Thoracic aorta (tissue), 2 donors: ENCODE measurements at regions not wholly inside any gene's neighbourhood (a gene's known extent, or its start where the extent isn't known, plus 50 kb on each side); places are given as distances from the start of the nearest gene placed in this dataset.
"Not testable (repeated sequence)": the region's sequence is repeated elsewhere in the genome, so short reads cannot be mapped to it uniquely, and the experiment has no call there.

Experiments used
- ATAC-seq: fragments of 150-250 bp; one replicate; pipeline ENCODE4 v1.8.0; 2017; ENCODE audit warnings: low read depth; ENCODE audit not compliant: insufficient number of reproducible peaks, low FRiP score
- DNase-seq: peaks from one replicate; pipeline ENCODE4 v3.0.0-alpha.2; 2020; ENCODE audit warnings: low spot score
- H3K27ac ChIP-seq, 2 donors: fragments of 200-600 bp; sonication (generic); 1 replicate in 1 of 2; 2 replicates in 1 of 2; pipeline ENCODE4 v1.5.1; 2016; ENCODE audit warnings: mild to moderate bottlenecking in 2 of 2, moderate library complexity in 2 of 2
- H3K27me3 ChIP-seq: fragments of 200-600 bp; sonication (generic); replicated peaks from 2 replicates; pipeline ENCODE4 v1.6.0; 2016; ENCODE audit warnings: mild to moderate bottlenecking; ENCODE audit not compliant: insufficient read depth
- H3K36me3 ChIP-seq: fragments of 200-600 bp; sonication (generic); one replicate; pipeline ENCODE4 v1.5.1; 2016
- H3K4me1 ChIP-seq, 2 donors: fragments of 200-600 bp; sonication (generic); 1 replicate in 1 of 2; 2 replicates in 1 of 2; pipeline versions ENCODE4 v1.5.1 to v1.6.0; 2016; ENCODE audit warnings: low read depth in 2 of 2, mild to moderate bottlenecking in 1 of 2; ENCODE audit not compliant: control insufficient read depth in 1 of 2
- H3K4me3 ChIP-seq: fragments of 200-600 bp; sonication (generic); 2 replicates; pipeline ENCODE4 v1.5.1; 2016; ENCODE audit warnings: mild to moderate bottlenecking
- H3K9me3 ChIP-seq: fragments of 200-600 bp; sonication (generic); 2 replicates; pipeline ENCODE4 v1.5.1; 2016
- CTCF ChIP-seq: fragments of 200-600 bp; sonication (generic); IDR thresholded peaks from one replicate; pipeline ENCODE4 v1.5.1; 2019; ENCODE audit warnings: antibody characterized with exemption

- TF ChIP-seq CTCF: no peak
- Histone ChIP-seq H3K27me3 (no peaks in the 10 kb centered on the region), H3K4me3 (no peak overlapping the region), H3K9me3 (no peaks in the 10 kb centered on the region), H3K36me3 (no peaks in the 10 kb centered on the region), H3K27ac (no peak overlapping the region), H3K4me1 (no peaks in the 10 kb centered on the region)
- DNase-seq (no peak), ATAC-seq (no peak)
Measured at GRCh38 chr2:49857371-49858112, 703.2 kb upstream of the FSHR start.

DNA sequence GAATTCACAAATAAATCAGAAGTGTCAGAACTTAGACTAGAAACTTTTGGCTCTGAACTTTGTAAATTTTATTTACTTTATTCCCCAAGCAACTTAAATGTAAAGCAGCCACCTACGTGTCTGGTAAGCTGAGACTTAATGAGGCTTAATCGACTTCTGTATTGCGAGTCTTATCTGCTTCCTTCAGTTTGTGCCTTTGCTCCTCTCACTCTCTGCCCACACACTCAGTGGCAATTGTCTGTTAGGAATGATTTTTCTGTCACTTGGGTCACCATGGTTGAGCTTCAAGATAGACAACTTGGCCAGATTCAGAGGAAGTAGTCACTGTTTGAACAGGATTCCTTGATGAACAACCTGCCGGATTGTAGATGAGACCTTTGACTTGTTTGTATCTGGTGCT lies 691.4 kb upstream of the FSHR start:
- no peaks in the 10 kb centered on the region for H3K36me3 ChIP-seq
- no peaks in the 10 kb centered on the region for H3K4me1 ChIP-seq
- no peak for TF ChIP-seq CTCF
- no peaks in the 10 kb centered on the region for H3K27me3 ChIP-seq
- no peak overlapping the region for H3K27ac ChIP-seq
- no peak overlapping the region for H3K4me3 ChIP-seq
- DNase-seq: no peak
- no peaks in the 10 kb centered on the region for H3K9me3 ChIP-seq
- no peak for ATAC-seq

DNA sequence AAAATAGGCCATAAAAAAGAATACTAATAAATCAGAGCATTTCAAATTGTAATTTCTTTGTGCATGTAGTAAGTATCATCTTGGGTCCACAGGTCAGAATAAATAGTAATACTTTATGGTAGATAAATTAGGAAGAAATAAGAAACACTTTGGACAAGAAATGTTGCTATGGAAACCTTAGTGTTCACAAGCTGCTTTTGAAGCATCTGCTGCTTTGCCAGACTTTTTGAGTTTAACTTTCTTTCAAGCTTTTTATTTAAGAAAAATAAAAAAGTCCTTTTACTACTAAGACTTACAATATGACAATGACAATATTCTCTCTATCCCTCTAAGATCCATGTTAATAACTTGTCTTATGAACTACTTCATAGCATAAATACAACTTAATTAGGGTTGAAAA lies 690.7 kb upstream of the FSHR start:
- no peak for TF ChIP-seq CTCF
- no peak overlapping the region for H3K4me3 ChIP-seq
- H3K27ac ChIP-seq: no peak overlapping the region
- no peaks in the 10 kb centered on the region for H3K36me3 ChIP-seq
- no peaks in the 10 kb centered on the region for H3K9me3 ChIP-seq
- H3K27me3 ChIP-seq: no peaks in the 10 kb centered on the region
- DNase-seq (no peak), ATAC-seq (no peak)
- H3K4me1 ChIP-seq: no peaks in the 10 kb centered on the region

- H3K27me3 ChIP-seq, ATAC-seq, H3K27ac ChIP-seq, H3K36me3 ChIP-seq, H3K4me3 ChIP-seq, H3K9me3 ChIP-seq, H3K4me1 ChIP-seq, DNase-seq: not testable (repeated sequence)
Measured at GRCh38 chr2:49844113-49844512, 689.8 kb upstream of the FSHR start.

GRCh38 chr2:49843314-49843713 lies 689.0 kb upstream of the FSHR start:
- Histone ChIP-seq H3K36me3 (no peaks in the 10 kb centered on the region), H3K9me3 (no peaks in the 10 kb centered on the region), H3K27ac (no peak overlapping the region), H3K4me1 (no peaks in the 10 kb centered on the region), H3K27me3 (no peaks in the 10 kb centered on the region), H3K4me3 (no peak overlapping the region)
- no peak for TF ChIP-seq CTCF
- ATAC-seq (no peak), DNase-seq (no peak)

DNA sequence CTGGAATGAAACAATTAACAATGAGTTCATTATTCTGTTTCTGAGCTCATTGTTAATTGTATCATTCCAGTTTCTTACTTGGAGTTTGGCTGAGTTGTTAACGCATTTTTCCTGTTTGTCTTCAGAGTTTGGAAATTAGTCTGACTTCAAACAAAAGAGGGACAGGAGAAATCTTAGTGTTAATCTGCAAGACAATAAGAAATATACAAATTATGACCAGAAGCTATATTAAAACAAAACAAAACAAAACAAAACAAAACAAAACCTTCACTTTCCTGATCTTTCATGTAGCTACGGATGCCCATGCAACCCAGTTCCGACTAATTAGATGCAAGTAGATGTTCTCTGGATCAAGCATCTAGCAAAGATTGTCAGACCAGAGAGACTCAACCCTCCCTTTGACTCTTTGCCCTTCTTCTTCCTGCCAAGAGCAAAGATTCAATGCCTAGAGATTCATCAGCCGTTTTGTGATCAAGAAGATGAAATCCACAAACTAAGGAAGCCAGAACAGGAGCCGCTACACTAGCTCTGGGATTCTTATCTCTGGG lies 686.2 kb upstream of the FSHR start:
- Histone ChIP-seq H3K4me1 (no peaks in the 10 kb centered on the region), H3K36me3 (no peaks in the 10 kb centered on the region), H3K27me3 (no peaks in the 10 kb centered on the region), H3K27ac (no peak overlapping the region), H3K9me3 (peaks cover 3% of the 10 kb centered on the region), H3K4me3 (no peak overlapping the region)
- TF ChIP-seq CTCF: no peak
- ATAC-seq: no peak
- no peak for DNase-seq
